BLaER1 (cell line): ENCODE measurements at regions not wholly inside any gene's neighbourhood (a gene's known extent, or its start where the extent isn't known, plus 50 kb on each side); places are given as distances from the start of the nearest gene placed in this dataset.
"Not testable (repeated sequence)": the region's sequence is repeated elsewhere in the genome, so short reads cannot be mapped to it uniquely, and the experiment has no call there.

Experiments
- H3K27ac ChIP-seq: shearing (Covaris generic); formaldehyde crosslinking; 2 replicates; pipeline ENCODE4 v1.8.1; 2022
- H3K27me3 ChIP-seq: shearing (Covaris generic); formaldehyde crosslinking; 2 replicates; pipeline ENCODE4 v1.8.1; 2022
- H3K36me3 ChIP-seq: shearing (Covaris generic); formaldehyde crosslinking; 2 replicates; pipeline ENCODE4 v1.8.1; 2022
- H3K4me1 ChIP-seq: shearing (Covaris generic); formaldehyde crosslinking; 2 replicates; pipeline ENCODE4 v1.8.1; 2022
- H3K4me2 ChIP-seq: shearing (Covaris generic); formaldehyde crosslinking; 2 replicates; pipeline ENCODE4 v1.8.1; 2022
- H3K4me3 ChIP-seq: shearing (Covaris generic); formaldehyde crosslinking; 2 replicates; pipeline ENCODE4 v1.8.1; 2022
- H3K9ac ChIP-seq: shearing (Covaris generic); formaldehyde crosslinking; 2 replicates; pipeline ENCODE4 v1.8.1; 2022
- H3K9me3 ChIP-seq: shearing (Covaris generic); formaldehyde crosslinking; 2 replicates; pipeline ENCODE4 v1.8.1; 2022
- H4K20me1 ChIP-seq: shearing (Covaris generic); formaldehyde crosslinking; 2 replicates; pipeline ENCODE4 v1.8.1; 2022
- Cebpa-rat ChIP-seq: shearing (Covaris generic); IDR thresholded peaks from 2 replicates; pipeline ENCODE4 v1.8.1; 2022

GRCh38 chr2:78718024-78718423 lies 307.5 kb upstream of the REG3G start:
- Histone ChIP-seq H3K27me3 (no peaks in the 10 kb centered on the region), H3K36me3 (no peaks in the 10 kb centered on the region), H3K9me3 (no peaks in the 10 kb centered on the region), H3K4me2 (no peak overlapping the region), H4K20me1 (no peaks in the 10 kb centered on the region), H3K4me3 (no peak overlapping the region), H3K4me1 (no peaks in the 10 kb centered on the region), H3K27ac (no peak overlapping the region), H3K9ac (no peak overlapping the region)
- TF ChIP-seq Cebpa-rat: no peak

GRCh38 chr2:78718473-78718872 lies 307.0 kb upstream of the REG3G start:
- no peak overlapping the region for H3K27ac ChIP-seq
- no peaks in the 10 kb centered on the region for H4K20me1 ChIP-seq
- no peak for TF ChIP-seq Cebpa-rat
- H3K27me3 ChIP-seq: no peaks in the 10 kb centered on the region
- no peak overlapping the region for H3K9ac ChIP-seq
- no peak overlapping the region for H3K4me2 ChIP-seq
- H3K36me3 ChIP-seq: no peaks in the 10 kb centered on the region
- H3K9me3 ChIP-seq: no peaks in the 10 kb centered on the region
- H3K4me3 ChIP-seq: no peak overlapping the region
- H3K4me1 ChIP-seq: no peaks in the 10 kb centered on the region

GRCh38 chr2:78721355-78722033 lies 304.0 kb upstream of the REG3G start:
- Histone ChIP-seq H3K27ac (no peak overlapping the region), H3K9ac (no peak overlapping the region), H3K9me3 (no peaks in the 10 kb centered on the region), H3K4me1 (no peaks in the 10 kb centered on the region), H3K4me2 (no peak overlapping the region), H3K27me3 (no peaks in the 10 kb centered on the region), H3K4me3 (no peak overlapping the region), H4K20me1 (no peaks in the 10 kb centered on the region), H3K36me3 (no peaks in the 10 kb centered on the region)
- TF ChIP-seq Cebpa-rat: no peak

- Histone ChIP-seq H3K4me2 (no peak overlapping the region), H3K27ac (no peak overlapping the region), H3K27me3 (no peaks in the 10 kb centered on the region), H3K4me1 (no peaks in the 10 kb centered on the region), H3K36me3 (no peaks in the 10 kb centered on the region), H3K4me3 (no peak overlapping the region), H4K20me1 (no peaks in the 10 kb centered on the region), H3K9me3 (no peaks in the 10 kb centered on the region), H3K9ac (no peak overlapping the region)
- TF ChIP-seq Cebpa-rat: no peak
Observed at GRCh38 chr2:78734221-78734620, 291.3 kb upstream of the REG3G start.

GRCh38 chr2:78739282-78739681 lies 286.2 kb upstream of the REG3G start:
- no peak overlapping the region for H3K4me3 ChIP-seq
- no peak for TF ChIP-seq Cebpa-rat
- H3K36me3 ChIP-seq: no peaks in the 10 kb centered on the region
- H3K9me3 ChIP-seq: no peaks in the 10 kb centered on the region
- no peaks in the 10 kb centered on the region for H3K4me1 ChIP-seq
- no peak overlapping the region for H3K4me2 ChIP-seq
- no peak overlapping the region for H3K9ac ChIP-seq
- H4K20me1 ChIP-seq: no peaks in the 10 kb centered on the region
- no peaks in the 10 kb centered on the region for H3K27me3 ChIP-seq
- no peak overlapping the region for H3K27ac ChIP-seq

- H3K4me3 ChIP-seq: no peak overlapping the region
- no peak for TF ChIP-seq Cebpa-rat
- no peak overlapping the region for H3K4me2 ChIP-seq
- H4K20me1 ChIP-seq: no peaks in the 10 kb centered on the region
- no peak overlapping the region for H3K27ac ChIP-seq
- no peaks in the 10 kb centered on the region for H3K36me3 ChIP-seq
- H3K4me1 ChIP-seq: no peaks in the 10 kb centered on the region
- H3K9ac ChIP-seq: no peak overlapping the region
- H3K27me3 ChIP-seq: no peaks in the 10 kb centered on the region
- no peaks in the 10 kb centered on the region for H3K9me3 ChIP-seq
Observed at GRCh38 chr2:78749638-78750037, 275.9 kb upstream of the REG3G start.

GRCh38 chr2:78750219-78750618 lies 275.3 kb upstream of the REG3G start:
- no peaks in the 10 kb centered on the region for H3K27me3 ChIP-seq
- no peaks in the 10 kb centered on the region for H3K9me3 ChIP-seq
- H4K20me1 ChIP-seq: no peaks in the 10 kb centered on the region
- H3K27ac ChIP-seq: no peak overlapping the region
- H3K36me3 ChIP-seq: no peaks in the 10 kb centered on the region
- H3K4me1 ChIP-seq: no peaks in the 10 kb centered on the region
- TF ChIP-seq Cebpa-rat: no peak
- H3K4me3 ChIP-seq: no peak overlapping the region
- H3K9ac ChIP-seq: no peak overlapping the region
- H3K4me2 ChIP-seq: no peak overlapping the region

GRCh38 chr2:78754930-78755329 lies 270.6 kb upstream of the REG3G start:
- no peaks in the 10 kb centered on the region for H3K36me3 ChIP-seq
- TF ChIP-seq Cebpa-rat: no peak

GRCh38 chr2:78757191-78757590 lies 268.3 kb upstream of the REG3G start:
- Histone ChIP-seq H3K27me3 (no peaks in the 10 kb centered on the region), H4K20me1 (no peaks in the 10 kb centered on the region), H3K4me3 (no peak overlapping the region), H3K4me2 (no peak overlapping the region), H3K9me3 (peaks cover 18% of the 10 kb centered on the region), H3K4me1 (no peaks in the 10 kb centered on the region), H3K36me3 (no peaks in the 10 kb centered on the region), H3K9ac (no peak overlapping the region), H3K27ac (no peak overlapping the region)
- TF ChIP-seq Cebpa-rat: no peak

More at GRCh38 chr2:78754930-78755329, 270.6 kb upstream of the REG3G start:
- Histone ChIP-seq H3K27me3 (no peaks in the 10 kb centered on the region), H3K4me2 (no peak overlapping the region), H3K4me3 (no peak overlapping the region), H3K4me1 (no peaks in the 10 kb centered on the region), H3K9ac (no peak overlapping the region), H3K27ac (no peak overlapping the region), H3K9me3 (no peaks in the 10 kb centered on the region), H4K20me1 (no peaks in the 10 kb centered on the region)

- peaks cover 23% of the 10 kb centered on the region for H3K9me3 ChIP-seq
- no peak for TF ChIP-seq Cebpa-rat
- no peak overlapping the region for H3K4me2 ChIP-seq
- no peak overlapping the region for H3K9ac ChIP-seq
- no peak overlapping the region for H3K4me3 ChIP-seq
- no peaks in the 10 kb centered on the region for H4K20me1 ChIP-seq
- H3K36me3 ChIP-seq: no peaks in the 10 kb centered on the region
- no peak overlapping the region for H3K27ac ChIP-seq
- H3K4me1 ChIP-seq: no peaks in the 10 kb centered on the region
- no peaks in the 10 kb centered on the region for H3K27me3 ChIP-seq
Observed at GRCh38 chr2:78757640-78758039, 267.9 kb upstream of the REG3G start.

- not testable (repeated sequence) for H3K4me2 ChIP-seq, H3K36me3 ChIP-seq, H3K4me1 ChIP-seq, H3K4me3 ChIP-seq, H3K9ac ChIP-seq, H3K27me3 ChIP-seq, H3K27ac ChIP-seq, H4K20me1 ChIP-seq
- peaks cover 27% of the 10 kb centered on the region for H3K9me3 ChIP-seq
Observed at GRCh38 chr2:78758765-78759164, 266.7 kb upstream of the REG3G start.
